ENCODE measurements at regions not wholly inside any gene's neighbourhood (a gene's known extent, or its start where the extent isn't known, plus 50 kb on each side); places are given as distances from the start of the nearest gene placed in this dataset.

- TF ChIP-seq POLR2AphosphoS5 (IDR thresholded peaks at IDR 0.05; ENCODE audit: low read depth, low read length) (no peak), TAF1 (IDR thresholded peaks at IDR 0.05; ENCODE audit: low read depth, low read length) (no peak), POLR2A (IDR thresholded peaks at IDR 0.05; ENCODE audit: low read depth, low read length) (no peak), POU2F2 (IDR thresholded peaks at IDR 0.05; ENCODE audit: low read depth, low read length) (no peak), PAX5 (IDR thresholded peaks at IDR 0.05; ENCODE audit: insufficient read depth, low read length, severe bottlenecking) (no peak)
Observed at GRCh38 chr13:76790526-76790925, 95.7 kb downstream of the KCTD12 start.
